Activated B cell treated with CpG ODN at 0.5 μM for 24 hours (primary cell): ENCODE measurements at regions not wholly inside any gene's neighbourhood (a gene's known extent, or its start where the extent isn't known, plus 50 kb on each side); places are given as distances from the start of the nearest gene placed in this dataset.

Source experiments
- ATAC-seq: fragments of 200-7000 bp; cut with Tn5 transposase; one replicate; pipeline ENCODE4 v1.10.0; 2021; ENCODE audit warnings: low read depth, mild to moderate bottlenecking, moderate library complexity
- CTCF ChIA-PET: fragments of 350-600 bp; sonication (Branson Sonifier 250); formaldehyde crosslinking; loops from one replicate; lab custom pipeline; 2021; ENCODE audit warnings: antibody characterized with exemption; lab: Charles Lee
- POLR2A ChIA-PET: fragments of 350-600 bp; sonication (Branson Sonifier 250); formaldehyde crosslinking; loops from one replicate; lab custom pipeline; 2021; ENCODE audit warnings: antibody characterized with exemption; lab: Charles Lee
- DNase-seq: peaks from one replicate; pipeline ENCODE4 v3.0.0; 2022
- H3K27ac Mint-ChIP-seq: one replicate; pipeline ENCODE4 v1.8.0; 2020; ENCODE audit warnings: mixed read lengths
- H3K27me3 Mint-ChIP-seq: one replicate; pipeline ENCODE4 v1.8.0; 2021; ENCODE audit warnings: mixed read lengths
- H3K36me3 Mint-ChIP-seq: one replicate; pipeline ENCODE4 v1.8.0; 2021; ENCODE audit warnings: low read depth, mixed read lengths
- H3K4me1 Mint-ChIP-seq: one replicate; pipeline ENCODE4 v1.8.0; 2021; ENCODE audit warnings: mixed read lengths
- H3K4me3 Mint-ChIP-seq: one replicate; pipeline ENCODE4 v1.8.0; 2020; ENCODE audit warnings: mild to moderate bottlenecking, mixed read lengths
- H3K9me3 Mint-ChIP-seq: one replicate; pipeline ENCODE4 v1.8.0; 2020; ENCODE audit warnings: mixed read lengths
- CTCF ChIP-seq: fragments of 200-600 bp; IDR thresholded peaks from one replicate; pipeline ENCODE4 v1.8.0; 2022; ENCODE audit warnings: antibody characterized with exemption, mild to moderate bottlenecking
- intact Hi-C: fragments of 100-400 bp; cut with micrococcal nuclease; formaldehyde crosslinking; loops from one replicate; pipeline ENCODE4 v1.15.1; 2024

DNA sequence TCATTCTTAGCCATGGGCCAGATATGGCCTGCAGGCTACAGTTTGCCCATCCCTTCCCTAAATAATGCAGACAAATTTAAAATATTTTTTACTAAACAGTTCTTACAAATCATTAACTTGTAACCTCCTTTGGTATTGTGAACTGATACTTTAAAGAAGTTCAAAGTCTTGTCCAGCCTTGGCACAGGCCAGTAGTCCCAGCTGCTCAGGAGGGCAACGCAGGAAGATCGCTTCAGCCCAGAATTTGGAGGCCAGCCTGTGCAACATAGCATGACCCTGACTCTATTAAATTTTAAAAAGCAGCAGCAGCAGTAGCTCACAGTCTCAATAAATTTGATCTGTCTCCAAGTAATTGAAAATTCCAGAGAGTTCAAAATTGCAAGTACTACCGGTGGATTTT, 83.7 kb upstream of the ARHGAP32 start:
- intact Hi-C loops, result loop anchor here (5.0 kb wide), 1 partner anchor 1641 kb away; the partner anchor contains the start of gene SNX19
- Mint-ChIP-seq H3K27me3 (peaks cover 24% of the 10 kb centered on the region), H3K36me3 (no peaks in the 10 kb centered on the region), H3K4me1 (peaks cover 58% of the 10 kb centered on the region), H3K9me3 (no peaks in the 10 kb centered on the region), H3K4me3 (no peak overlapping the region), H3K27ac (no peak overlapping the region)
- no peak for TF ChIP-seq CTCF
- DNase-seq (no peak), ATAC-seq (no peak)
- ChIA-PET POLR2A (no interaction called here), CTCF (no interaction called here)

DNA sequence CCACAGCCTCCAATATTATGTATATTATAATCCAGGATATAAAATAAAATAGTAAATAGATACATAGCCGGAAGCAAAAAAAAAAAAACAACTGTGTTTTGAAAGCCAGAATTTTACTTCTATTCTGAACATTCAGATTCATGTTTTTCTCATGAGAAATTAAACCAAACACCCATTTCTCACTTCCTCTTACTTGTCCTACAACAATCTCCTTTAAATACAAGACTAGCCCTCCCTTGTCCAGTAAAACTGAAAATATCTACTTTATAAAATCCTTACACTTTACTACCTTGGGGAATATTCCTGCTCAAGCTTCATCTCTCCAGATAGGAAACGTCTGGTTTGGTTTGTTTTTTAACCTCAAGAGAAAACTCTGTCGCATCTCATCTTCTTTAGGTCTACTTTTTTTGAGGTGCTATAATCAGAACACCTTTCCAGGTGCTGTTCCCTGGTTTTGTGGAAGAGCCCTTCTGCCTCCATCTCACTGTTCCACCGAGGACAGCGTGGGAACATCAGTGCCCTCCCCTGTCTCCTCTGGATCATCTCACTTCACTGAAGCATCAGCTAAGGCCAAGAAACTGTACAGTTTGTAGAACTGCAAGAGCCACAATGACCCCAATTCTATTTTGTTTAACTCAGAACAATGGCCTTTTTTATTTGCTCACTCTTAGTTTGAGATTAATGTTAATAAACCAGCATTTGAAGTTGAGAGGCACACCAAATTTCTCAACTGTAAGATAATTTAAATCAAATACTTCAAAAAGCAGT, 82.0 kb upstream of the ARHGAP32 start:
- H3K36me3 Mint-ChIP-seq, result no peaks in the 10 kb centered on the region
- peaks cover 16% of the 10 kb centered on the region for H3K27me3 Mint-ChIP-seq
- ChIA-PET POLR2A (no interaction called here), CTCF (interaction anchor here (0.8 kb wide), 1 partner anchor 57 kb away, joined by 3 read pairs; no protein-coding TSS in a partner anchor)
- H3K27ac Mint-ChIP-seq, result peak overlapping the region; percentile 32
- intact Hi-C loops, result no loop called here
- H3K4me1 Mint-ChIP-seq, result peaks cover 52% of the 10 kb centered on the region
- ATAC-seq (no peak), DNase-seq (no peak)
- no peaks in the 10 kb centered on the region for H3K9me3 Mint-ChIP-seq
- no peak for TF ChIP-seq CTCF
- H3K4me3 Mint-ChIP-seq, result peak overlapping the region; percentile 2

- Mint-ChIP-seq H3K4me1 (peaks cover 51% of the 10 kb centered on the region), H3K9me3 (no peaks in the 10 kb centered on the region), H3K36me3 (no peaks in the 10 kb centered on the region), H3K27me3 (peaks cover 15% of the 10 kb centered on the region), H3K27ac (no peak overlapping the region), H3K4me3 (no peak overlapping the region)
- DNase-seq (no peak), ATAC-seq (no peak)
- TF ChIP-seq CTCF, result no peak
- ChIA-PET POLR2A (no interaction called here), CTCF (interaction anchor here (0.5 kb wide), 1 partner anchor 73 kb away, joined by 3 read pairs; no protein-coding TSS in a partner anchor)
- intact Hi-C loops, result no loop called here
Measured at GRCh38 chr11:129273322-129273721, 81.2 kb upstream of the ARHGAP32 start.

DNA sequence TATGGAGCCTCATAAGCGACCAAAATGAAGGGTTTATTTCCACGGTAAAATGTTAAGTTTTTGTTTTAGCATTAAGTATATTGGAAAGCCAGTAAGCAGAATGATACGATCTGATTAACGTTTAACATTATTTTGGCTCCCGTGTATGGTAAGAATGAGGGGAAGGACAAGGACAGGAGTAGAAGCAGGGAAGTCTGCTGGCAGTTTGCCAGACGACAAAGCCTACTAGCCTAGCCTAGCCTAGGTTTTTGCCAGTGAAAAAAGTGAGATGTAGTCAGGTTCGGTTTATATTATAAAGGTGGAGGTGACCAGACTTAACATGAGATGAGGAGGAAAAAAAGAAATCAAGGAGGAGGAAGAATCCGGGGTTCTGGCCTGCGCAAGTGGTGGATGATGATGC, 78.9 kb upstream of the ARHGAP32 start:
- no peaks in the 10 kb centered on the region for H3K9me3 Mint-ChIP-seq
- H3K36me3 Mint-ChIP-seq, result no peaks in the 10 kb centered on the region
- POLR2A ChIA-PET, result no interaction called here
- H3K27ac Mint-ChIP-seq, result no peak overlapping the region
- intact Hi-C loops, result no loop called here
- peaks cover 3% of the 10 kb centered on the region for H3K27me3 Mint-ChIP-seq
- DNase-seq (no peak), ATAC-seq (no peak)
- H3K4me1 Mint-ChIP-seq, result peaks cover 42% of the 10 kb centered on the region
- no peak overlapping the region for H3K4me3 Mint-ChIP-seq
- CTCF ChIA-PET, result no interaction called here
- no peak for TF ChIP-seq CTCF

GRCh38 chr11:129270446-129270845, 78.3 kb upstream of the ARHGAP32 start:
- intact Hi-C loops, result no loop called here
- DNase-seq (no peak), ATAC-seq (no peak)
- TF ChIP-seq CTCF, result no peak
- peaks cover 3% of the 10 kb centered on the region for H3K27me3 Mint-ChIP-seq
- POLR2A ChIA-PET, result no interaction called here
- no peak overlapping the region for H3K27ac Mint-ChIP-seq
- peaks cover 39% of the 10 kb centered on the region for H3K4me1 Mint-ChIP-seq
- H3K9me3 Mint-ChIP-seq, result no peaks in the 10 kb centered on the region
- no peaks in the 10 kb centered on the region for H3K36me3 Mint-ChIP-seq
- CTCF ChIA-PET, result no interaction called here
- H3K4me3 Mint-ChIP-seq, result no peak overlapping the region
